Activated T-helper 9 cell treated with anti-CD3 and anti-CD28 coated beads, Interleukin-2, amount 50 U/mL, for 16 hours (primary cell): ENCODE measurements at regions not wholly inside any gene's neighbourhood (a gene's known extent, or its start where the extent isn't known, plus 50 kb on each side); places are given as distances from the start of the nearest gene placed in this dataset.

Experiments used
- DNase-seq: peaks from one replicate; pipeline ENCODE4 v3.0.0-alpha.2; 2020; ENCODE audit warnings: low read depth

GRCh38 chr2:5751873-5752482, 59.8 kb downstream of the SOX11 start:
- no peak for DNase-seq

DNA sequence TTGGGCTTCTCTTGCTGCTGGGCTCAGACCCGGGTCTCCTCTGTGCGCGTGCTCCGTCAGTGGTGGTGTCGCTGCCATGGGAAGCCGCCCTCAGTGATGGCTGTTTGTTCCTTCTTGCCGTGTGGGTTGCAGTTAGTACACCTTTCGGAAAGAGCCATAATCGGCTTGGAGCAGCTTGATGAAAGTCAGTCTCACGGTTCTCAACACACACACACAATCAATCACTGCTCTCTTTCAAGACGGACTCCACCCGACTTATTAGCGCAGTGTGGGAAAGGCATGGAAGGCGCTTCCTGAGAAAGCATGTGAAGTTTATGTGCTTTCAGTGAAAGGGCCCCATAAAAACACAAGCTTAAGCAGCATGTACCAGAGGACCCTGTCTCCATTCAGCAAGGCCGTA, 64.1 kb downstream of the SOX11 start:
- no peak for DNase-seq

DNA sequence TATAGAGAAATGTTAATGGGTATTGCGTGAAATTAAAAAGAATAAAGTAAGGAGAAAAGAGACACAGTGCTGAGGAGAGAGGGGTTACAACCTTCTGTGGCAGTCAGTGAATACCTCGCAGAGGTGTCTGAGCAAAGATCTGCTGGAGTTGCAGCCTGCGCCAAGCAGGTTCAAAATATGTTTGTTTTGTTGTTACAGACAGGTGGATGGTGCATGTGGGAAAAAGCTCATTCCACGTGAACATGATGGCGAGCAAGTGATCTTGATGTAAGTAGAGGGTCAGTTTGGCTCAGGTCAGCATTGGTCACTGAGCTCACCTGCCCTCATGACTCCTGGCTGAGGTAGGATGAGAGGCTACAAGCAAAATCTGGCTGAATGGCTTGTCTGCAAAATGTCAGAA, 66.2 kb downstream of the SOX11 start:
- no peak for DNase-seq

GRCh38 chr2:5759949-5760348, 67.8 kb downstream of the SOX11 start:
- DNase-seq = no peak

GRCh38 chr2:5763531-5763930, 71.3 kb downstream of the SOX11 start:
- DNase-seq = no peak

DNA sequence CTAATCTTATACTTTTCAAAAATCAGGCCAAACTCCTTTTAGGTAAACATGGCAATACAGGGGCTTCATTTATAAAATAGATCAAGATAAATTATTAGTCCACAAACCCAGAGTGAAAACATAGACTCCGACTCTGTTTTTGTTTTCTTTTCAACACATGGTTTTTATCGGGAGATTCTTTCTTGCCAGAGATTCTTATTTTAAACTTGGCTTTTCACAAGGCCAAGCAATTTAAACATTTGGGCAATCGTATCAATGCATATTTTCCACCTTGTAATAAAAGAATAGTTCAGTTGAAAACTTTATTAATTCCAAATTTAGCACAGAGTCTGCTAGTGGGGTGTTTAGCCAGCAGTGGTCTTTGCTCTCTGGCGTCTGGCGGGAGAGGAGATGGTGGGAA, 71.9 kb downstream of the SOX11 start:
- no peak for DNase-seq

- DNase-seq = no peak
Measured at GRCh38 chr2:5766056-5766455, 73.9 kb downstream of the SOX11 start.

DNA sequence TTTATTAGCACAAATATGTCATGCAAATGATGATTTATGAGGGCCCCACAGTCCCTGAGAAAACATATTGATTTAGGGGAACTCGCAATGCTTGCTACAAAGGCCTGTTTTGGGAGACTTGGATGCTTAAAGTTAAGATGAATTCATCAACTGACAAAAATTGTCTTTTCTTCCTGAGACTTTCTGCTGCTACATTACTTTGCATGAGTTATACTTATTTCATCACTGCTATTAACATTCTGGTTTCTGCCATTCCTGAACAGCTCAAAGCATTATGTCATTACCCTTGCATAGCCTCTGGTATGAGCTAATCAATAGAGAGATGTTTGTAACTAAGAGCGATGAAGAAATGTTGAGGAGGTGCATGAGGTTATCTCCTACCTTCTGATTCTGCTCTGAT, 74.4 kb downstream of the SOX11 start:
- DNase-seq = no peak

GRCh38 chr2:5777131-5777535, 84.9 kb downstream of the SOX11 start:
- no peak for DNase-seq

- no peak for DNase-seq
Measured at GRCh38 chr2:5781679-5782078, 89.5 kb downstream of the SOX11 start.

- no peak for DNase-seq
Measured at GRCh38 chr2:5782103-5782502, 89.9 kb downstream of the SOX11 start.

DNA sequence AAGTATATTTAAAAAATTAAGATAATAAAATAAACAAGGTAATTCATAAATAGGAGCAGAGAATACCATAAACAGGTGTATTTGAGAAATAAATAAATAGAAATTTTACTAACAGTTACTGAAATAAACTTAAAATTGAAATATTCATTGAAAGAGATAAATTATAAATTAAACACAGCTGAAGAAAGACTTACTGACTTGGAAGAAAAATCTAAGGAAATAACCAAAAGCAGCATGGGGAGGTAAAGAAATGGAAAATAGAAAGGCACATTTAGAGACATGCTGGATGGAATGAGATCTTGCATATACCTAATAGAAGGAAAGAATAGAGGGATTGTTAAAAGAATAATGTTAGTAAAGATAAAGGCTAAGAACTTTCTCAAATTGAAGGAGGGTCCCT, 96.3 kb downstream of the SOX11 start:
- DNase-seq = no peak

GRCh38 chr2:5791371-5791770, 99.2 kb downstream of the SOX11 start:
- no peak for DNase-seq

DNA sequence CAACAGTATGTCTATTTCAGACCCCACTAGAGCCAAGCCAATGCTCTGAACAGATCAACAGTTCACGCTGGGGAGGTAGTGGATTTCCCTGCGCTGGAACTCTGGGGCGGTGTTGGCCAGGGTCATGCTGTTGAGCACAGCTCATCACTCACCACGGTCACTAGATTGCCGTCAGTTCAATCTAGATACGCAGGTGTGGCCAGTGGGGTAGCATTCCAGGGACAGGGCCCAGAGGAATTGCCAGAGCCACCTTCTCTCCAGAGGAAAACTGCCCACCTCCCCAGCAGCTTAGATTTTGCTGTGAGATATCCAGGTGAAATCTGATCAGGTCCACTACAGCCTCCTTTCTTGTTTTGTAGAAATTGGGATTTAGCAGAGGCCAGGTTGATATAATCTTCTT, 101.8 kb downstream of the SOX11 start:
- DNase-seq = no peak

DNA sequence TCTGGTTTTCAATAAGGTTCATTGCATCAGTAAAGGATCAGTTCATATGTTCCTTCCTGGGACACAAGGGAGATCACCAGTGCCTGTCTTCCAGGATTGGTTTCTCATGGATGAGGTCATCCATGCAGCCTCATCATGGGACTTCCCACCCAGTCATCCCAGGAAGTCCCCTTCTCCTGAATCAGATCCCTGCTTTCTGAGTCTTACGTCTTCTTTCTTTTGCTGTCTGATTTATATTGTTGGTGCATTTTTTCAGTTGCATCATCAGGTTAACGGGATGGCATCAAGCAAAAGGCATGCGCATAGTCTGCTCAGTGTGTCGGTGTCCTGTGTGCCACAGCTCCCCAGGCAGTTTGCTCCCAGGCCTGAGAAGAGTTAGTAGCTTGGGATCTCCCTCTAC, 105.9 kb downstream of the SOX11 start:
- no peak for DNase-seq

- no peak for DNase-seq
Measured at GRCh38 chr2:5799348-5799747, 107.2 kb downstream of the SOX11 start.

DNA sequence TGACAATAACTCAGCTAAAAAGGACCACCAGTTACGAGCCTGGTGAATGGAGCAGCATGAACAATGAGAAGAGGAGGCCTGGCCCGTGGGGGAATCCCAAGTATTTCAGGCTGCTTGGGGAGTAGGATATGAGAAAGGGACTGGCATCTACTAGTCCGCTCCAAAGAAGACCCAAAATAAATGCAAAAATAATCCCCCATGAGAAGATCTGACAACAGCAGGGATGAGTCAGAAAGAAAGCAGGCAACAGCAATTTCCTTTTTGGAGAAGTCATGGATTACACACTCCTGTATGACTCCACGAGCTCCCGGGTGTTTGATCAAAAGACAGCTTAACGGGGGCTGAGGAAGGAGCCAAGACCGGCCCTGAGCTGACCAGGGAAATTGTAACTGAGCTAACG, 111.4 kb downstream of the SOX11 start:
- no peak for DNase-seq

- DNase-seq = no peak
Measured at GRCh38 chr2:5818961-5819600, 126.9 kb downstream of the SOX11 start.

DNA sequence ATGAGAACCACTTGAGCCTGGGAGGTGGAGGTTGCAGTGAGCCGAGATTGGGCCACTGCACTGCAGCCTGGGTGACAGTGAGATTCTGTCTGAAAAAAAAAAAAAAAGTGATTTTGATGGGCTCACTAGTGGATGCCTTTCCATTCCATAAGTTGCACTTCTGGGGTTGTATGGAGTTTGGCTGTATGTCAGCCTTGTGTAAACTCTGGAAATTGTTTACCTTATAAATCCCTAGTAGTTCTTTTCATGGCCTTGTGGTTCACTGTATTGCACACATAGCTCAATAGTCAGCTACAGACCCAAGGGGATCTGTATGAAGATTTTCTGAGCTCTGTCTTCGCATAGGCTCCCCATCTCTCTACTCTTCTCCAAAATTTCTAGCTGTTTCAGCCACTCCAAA, 131.9 kb downstream of the SOX11 start:
- no peak for DNase-seq

DNA sequence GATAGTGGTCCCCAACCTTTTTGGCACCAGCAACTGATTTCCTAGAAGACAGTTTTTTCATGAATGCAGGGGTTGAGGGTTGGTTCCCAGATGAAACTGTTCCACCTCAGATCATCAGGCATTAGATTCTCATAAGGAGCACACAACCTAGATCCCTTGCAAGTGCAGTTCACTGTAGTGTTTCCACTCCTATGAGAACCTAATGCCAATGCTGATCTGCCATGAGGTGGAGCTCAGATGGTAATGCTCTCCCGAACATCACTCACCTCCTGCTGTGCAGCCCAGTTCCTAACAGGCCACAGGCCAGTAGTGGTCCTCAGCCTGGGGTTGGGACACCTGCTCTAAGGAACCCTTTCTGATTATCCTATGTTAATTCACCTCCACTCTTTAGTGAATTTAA, 133.5 kb downstream of the SOX11 start:
- DNase-seq = no peak

GRCh38 chr2:5826979-5827655, 134.9 kb downstream of the SOX11 start:
- no peak for DNase-seq

DNA sequence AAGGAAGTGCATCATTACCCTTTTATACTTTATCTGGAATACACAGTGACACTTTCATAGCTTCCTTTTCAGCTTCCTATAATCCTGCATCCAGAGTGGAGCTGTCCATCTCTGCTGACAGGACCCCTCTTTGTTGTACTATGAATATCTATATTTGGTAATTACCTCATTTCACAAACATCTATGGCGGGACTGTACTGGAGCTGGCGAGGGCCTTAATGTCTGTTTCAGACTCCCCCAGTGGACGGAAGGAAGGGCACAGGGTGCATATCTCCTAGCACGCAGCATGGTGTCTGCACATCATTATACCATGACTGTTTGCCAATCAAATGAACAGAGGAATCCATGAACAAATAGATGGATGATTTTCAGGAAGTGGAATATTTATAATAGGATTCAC, 142.3 kb downstream of the SOX11 start:
- no peak for DNase-seq

GRCh38 chr2:5839550-5839949, 147.4 kb downstream of the SOX11 start:
- DNase-seq = no peak

DNA sequence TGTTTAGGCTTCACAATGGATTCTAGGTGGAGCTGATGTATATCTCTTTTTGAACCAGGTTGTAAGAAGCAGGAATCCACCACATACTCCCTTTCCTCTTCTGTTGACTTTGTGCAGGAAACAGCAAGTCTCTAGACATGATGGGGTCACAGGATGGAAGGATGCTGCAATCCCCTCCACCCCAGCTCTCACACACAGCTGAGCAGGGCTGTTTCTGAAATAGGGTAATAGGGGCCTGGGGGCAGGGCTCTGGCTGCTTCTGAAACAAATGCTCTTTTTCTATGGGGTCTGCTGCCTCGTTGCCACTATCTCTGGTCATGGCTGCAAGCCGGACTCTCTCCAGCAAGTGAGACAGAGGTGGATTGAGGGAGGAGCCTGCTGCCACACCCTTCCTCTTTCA, 148.9 kb downstream of the SOX11 start:
- DNase-seq = no peak
